ENCODE measurements at regions not wholly inside any gene's neighbourhood (a gene's known extent, or its start where the extent isn't known, plus 50 kb on each side); places are given as distances from the start of the nearest gene placed in this dataset.

DNA sequence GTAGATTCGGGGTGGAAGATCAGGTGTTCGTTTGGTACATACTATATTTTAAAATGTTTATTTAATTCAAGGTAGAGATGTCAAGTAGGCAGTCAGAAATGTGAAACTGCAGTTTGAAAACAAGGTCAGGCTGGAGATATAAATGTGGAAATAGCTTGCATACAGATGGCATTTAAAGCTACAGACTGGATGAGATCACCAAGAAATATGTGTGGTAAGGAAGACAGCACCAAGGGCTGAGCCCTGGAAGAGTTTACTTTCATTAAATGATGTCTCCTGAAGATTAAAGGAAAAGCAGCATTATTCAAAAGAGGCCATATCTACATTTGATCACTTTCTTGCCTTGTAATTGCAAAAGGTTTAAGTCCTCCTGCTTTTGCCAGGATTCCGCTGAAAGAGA is 271.3 kb downstream of the PTBP2 start:
- no peak for DNase-seq (ENCODE audit: low read depth in 1 of 2, low spot score in 1 of 2)

- no peak for DNase-seq (ENCODE audit: low read depth in 1 of 2, low spot score in 1 of 2)
Observed at GRCh38 chr1:96995351-96995750, 273.8 kb downstream of the PTBP2 start.

GRCh38 chr1:96996001-96996400 is 274.4 kb downstream of the PTBP2 start:
- DNase-seq (ENCODE audit: low read depth in 1 of 2, low spot score in 1 of 2) = no peak

GRCh38 chr1:96997717-96998116 is 276.1 kb downstream of the PTBP2 start:
- DNase-seq (ENCODE audit: low read depth in 1 of 2, low spot score in 1 of 2) = no peak

DNA sequence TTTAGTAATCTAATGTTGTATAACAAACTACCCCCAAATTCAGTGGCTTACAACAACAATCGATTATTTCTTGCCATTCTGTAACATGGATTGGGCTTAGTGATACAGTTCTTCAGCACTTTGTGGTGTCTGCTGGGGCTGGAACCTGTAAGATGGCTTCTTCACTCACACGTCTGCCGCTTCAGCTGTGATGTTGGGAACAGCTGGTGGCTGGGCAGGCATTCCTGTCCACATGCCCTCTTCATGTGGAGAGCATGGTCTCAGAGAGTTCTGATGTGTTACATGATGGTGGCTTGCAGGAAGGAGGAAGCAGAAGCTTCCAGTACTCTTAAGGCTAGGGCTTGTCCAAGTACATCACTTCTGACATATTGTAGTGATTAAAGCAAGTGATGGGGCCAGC is 276.9 kb downstream of the PTBP2 start:
- DNase-seq (ENCODE audit: low read depth in 1 of 2, low spot score in 1 of 2) = no peak

DNA sequence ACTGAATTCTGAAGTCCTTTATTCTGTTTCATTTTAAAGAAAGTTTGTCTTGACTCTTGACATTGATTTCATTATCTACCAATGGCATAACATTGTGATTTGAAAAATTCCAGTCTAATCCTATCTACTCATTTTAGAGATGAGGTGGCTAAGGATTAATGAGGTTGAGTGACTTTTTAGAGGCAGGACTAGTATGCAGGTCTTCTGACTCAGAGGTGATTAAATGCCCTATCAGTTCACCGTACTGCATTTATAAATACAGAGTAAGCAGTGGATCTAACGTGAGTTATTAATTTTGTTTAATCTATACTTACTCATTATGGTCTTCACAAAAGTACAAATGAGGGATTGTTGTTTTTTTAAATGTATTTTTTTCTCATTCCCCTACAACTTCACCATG is 277.6 kb downstream of the PTBP2 start:
- no peak for DNase-seq (ENCODE audit: low read depth in 1 of 2, low spot score in 1 of 2)

DNA sequence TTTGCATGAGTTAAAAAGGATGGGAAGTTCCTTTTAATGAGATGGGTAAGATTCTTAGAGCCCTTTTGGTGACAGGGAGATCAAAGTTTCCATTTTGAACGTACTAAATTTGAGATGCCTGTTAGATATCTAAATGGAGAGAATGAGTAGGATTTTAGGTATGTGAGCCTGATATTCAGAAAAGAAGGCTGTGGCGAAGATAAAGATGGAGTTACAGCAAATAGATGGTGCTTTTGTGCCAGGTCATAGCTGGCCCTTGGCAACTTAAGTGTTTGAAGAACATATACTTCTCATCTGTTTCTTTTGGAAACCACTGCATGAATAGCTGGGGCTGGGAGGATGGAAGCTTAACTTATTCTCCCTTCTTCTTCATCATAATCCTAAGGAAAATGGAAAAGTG is 282.5 kb downstream of the PTBP2 start:
- DNase-seq (ENCODE audit: low read depth in 1 of 2, low spot score in 1 of 2) = no peak

GRCh38 chr1:97004743-97005142 is 283.2 kb downstream of the PTBP2 start:
- DNase-seq (ENCODE audit: low read depth in 1 of 2, low spot score in 1 of 2) = no peak

GRCh38 chr1:97006044-97006661 is 284.6 kb downstream of the PTBP2 start:
- no peak for DNase-seq (ENCODE audit: low read depth in 1 of 2, low spot score in 1 of 2)

DNA sequence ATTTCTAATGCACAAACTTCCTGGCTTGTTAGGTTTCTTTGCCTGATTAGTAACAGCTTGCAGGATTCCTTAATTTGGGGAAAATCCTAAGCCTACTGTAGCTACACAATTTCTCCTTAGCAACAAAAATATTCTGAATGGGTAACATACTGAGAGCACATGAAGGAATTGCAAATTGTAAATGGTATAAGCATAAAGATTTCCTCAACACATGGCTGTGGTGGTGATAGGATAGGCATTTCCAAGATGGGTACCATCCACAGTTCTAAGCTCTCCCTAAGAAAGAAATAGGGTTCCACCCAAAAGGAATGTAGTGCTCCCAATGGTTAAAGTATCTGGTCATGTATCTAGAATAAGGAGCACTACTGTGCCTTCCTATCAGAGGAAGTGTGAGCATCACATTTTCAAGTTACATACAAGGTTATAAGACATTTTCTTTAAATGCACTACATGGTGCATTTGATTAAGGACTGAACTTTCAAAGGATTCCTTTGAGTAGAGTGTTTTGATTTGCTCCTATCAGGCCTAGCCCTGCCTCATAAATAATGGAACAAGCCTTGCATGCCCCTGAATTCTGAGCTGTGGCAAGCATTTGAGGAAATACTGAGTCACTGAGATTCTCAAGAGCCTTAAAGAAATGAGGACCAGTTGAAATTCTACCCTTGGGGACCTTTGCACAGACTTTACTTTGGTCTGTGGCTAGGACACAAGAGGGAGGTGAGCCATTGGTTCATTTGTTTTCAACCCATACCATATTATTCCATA is 286.4 kb downstream of the PTBP2 start:
- DNase-seq (ENCODE audit: low read depth in 1 of 2, low spot score in 1 of 2) = no peak

GRCh38 chr1:97010566-97011264 is 289.1 kb downstream of the PTBP2 start:
- no peak for DNase-seq (ENCODE audit: low read depth in 1 of 2, low spot score in 1 of 2)

DNA sequence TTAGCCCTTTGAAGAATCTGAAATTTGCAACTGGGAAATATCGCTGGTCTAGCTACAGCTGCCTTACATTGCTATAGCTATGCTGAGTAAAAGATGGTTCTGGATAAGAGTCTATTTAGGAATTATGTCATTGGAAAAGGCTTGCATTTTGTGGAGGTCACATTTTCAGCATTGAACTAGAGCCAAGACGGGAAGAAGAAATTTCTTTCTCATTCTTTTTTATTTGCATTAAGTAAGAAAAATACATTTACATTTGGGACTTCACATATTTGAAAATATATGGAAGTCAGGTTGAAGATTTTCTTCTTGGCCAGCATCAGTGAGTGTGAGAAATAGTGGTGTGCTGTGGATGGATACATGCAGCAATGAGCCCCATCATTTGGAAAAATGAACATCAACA is 291.6 kb downstream of the PTBP2 start:
- DNase-seq (ENCODE audit: low read depth in 1 of 2, low spot score in 1 of 2) = no peak

GRCh38 chr1:97013941-97014340 is 292.4 kb downstream of the PTBP2 start:
- no peak for DNase-seq (ENCODE audit: low read depth in 1 of 2, low spot score in 1 of 2)

GRCh38 chr1:97014426-97014825 is 292.8 kb downstream of the PTBP2 start:
- no peak for DNase-seq (ENCODE audit: low read depth in 1 of 2, low spot score in 1 of 2)

DNA sequence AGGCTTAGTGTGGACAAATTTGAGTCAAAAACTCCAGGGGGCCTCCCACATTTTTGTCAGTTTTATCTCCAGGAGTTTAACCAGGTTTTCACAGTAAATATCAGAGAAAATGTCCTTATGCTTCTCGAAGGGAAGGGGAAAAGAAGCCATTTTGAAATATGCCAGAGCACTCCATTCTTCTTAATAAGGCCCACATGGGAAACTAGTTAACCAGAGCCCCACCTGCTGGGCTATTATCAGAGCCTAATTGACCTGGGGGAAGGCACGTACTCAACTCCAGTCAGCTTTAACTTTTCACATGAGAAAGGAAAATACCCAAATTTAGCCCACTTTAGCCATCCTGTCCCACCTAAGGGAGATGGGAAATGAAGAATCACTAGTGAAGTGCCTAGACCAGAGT is 296.3 kb downstream of the PTBP2 start:
- no peak for DNase-seq (ENCODE audit: low read depth in 1 of 2, low spot score in 1 of 2)
